ENCODE measurements at regions not wholly inside any gene's neighbourhood (a gene's known extent, or its start where the extent isn't known, plus 50 kb on each side); places are given as distances from the start of the nearest gene placed in this dataset.
"Not testable (repeated sequence)": the region's sequence is repeated elsewhere in the genome, so short reads cannot be mapped to it uniquely, and the experiment has no call there.

- not testable (repeated sequence) for TF ChIP-seq CTCF, POLR2A (IDR thresholded peaks at IDR 0.05)
These were observed 70.2 kb upstream of the METTL9 start for GRCh38 chr16:21529060-21529658.

Data from esophagus squamous epithelium (tissue), 4 donors.